GM18951 (cell line): ENCODE measurements at regions not wholly inside any gene's neighbourhood (a gene's known extent, or its start where the extent isn't known, plus 50 kb on each side); places are given as distances from the start of the nearest gene placed in this dataset.
"Not testable (repeated sequence)": the region's sequence is repeated elsewhere in the genome, so short reads cannot be mapped to it uniquely, and the experiment has no call there.

ENCODE experiments used
- POLR2A ChIP-seq: IDR thresholded peaks from 4 replicates; pipeline ENCODE4 v1.6.1; 2011; ENCODE audit warnings: mild to moderate bottlenecking; ENCODE audit not compliant: insufficient read length, insufficient read depth; ENCODE audit errors: extremely low read depth
- in situ Hi-C: fragments of 300-500 bp; cut with MboI; formaldehyde crosslinking; loops from one replicate; pipeline ENCODE4 v1.12.0; 2022; ENCODE audit warnings: low sequenced_read_pairs, mixed read lengths, inconsistent platforms; ENCODE audit not compliant: unreplicated experiment

DNA sequence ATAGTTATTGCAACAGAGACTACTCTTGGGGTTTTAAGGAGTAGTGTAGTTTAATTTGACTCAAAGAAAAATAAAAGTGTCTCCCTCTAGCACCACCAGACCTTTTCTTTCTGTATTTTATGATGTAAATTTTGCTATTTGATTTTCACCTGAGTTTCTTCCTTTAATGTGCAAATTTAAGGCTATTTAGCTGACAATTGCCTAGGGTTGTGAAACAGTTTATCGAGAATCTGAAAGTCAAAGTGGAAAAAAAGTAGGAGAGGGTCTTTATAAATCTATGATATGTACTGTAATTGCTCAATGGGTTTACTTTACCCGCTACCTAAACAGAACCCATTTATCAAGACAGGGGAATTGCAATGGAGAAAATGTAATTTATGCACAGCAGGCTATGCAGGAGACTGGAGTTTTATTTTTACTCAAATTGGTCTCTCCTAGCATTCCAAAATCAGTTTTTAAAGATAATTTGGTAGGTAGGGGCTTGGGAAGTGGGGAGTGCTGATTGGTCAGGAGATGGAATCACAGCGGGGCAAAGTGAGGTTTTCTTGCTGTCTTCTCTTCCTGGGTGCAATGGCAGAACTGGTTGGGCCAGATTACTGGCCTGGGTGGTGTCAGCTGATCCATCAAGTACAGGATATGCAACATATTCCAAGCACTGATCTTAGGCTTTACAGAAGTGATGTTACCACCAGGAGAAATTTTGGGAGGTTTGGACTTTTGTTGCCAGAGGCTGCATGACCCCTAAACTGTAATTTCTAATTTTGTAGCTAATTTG is 228.6 kb upstream of the TACR3 start:
- no peak for TF ChIP-seq POLR2A
- in situ Hi-C loops, result no loop called here

- in situ Hi-C loops, result no loop called here
- no peak for TF ChIP-seq POLR2A
These were observed 227.8 kb upstream of the TACR3 start for GRCh38 chr4:103947617-103948016.

DNA sequence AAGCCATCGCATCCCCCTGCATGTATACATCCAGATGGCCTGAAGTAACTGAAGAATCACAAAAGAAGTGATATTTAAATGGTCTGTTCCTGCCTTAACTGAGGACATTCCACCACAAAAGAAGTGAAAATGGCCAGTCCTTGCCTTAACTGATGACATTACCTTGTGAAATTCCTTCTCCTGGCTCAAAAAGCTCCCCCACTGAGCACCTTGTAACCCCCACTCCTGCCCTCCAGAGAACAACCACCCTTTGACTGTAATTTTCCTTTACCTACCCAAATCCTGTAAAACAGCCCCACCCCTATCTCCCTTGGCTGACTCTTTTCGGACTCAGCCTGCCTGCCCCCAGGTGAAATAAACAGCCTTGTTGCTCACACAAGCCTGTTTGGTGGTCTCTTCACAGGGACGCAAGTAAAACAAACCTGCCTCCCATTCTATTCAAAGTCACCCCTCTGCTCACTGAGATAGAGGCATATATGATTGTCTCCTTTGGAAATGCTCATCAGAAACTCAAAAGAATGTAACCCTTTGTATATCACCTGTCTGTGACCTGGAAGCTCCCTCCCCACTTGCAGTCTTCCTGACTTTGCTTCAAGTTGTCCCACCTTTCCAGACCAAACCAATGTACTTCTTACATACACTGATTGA is 227.0 kb upstream of the TACR3 start:
- in situ Hi-C loops, result not testable (repeated sequence)

DNA sequence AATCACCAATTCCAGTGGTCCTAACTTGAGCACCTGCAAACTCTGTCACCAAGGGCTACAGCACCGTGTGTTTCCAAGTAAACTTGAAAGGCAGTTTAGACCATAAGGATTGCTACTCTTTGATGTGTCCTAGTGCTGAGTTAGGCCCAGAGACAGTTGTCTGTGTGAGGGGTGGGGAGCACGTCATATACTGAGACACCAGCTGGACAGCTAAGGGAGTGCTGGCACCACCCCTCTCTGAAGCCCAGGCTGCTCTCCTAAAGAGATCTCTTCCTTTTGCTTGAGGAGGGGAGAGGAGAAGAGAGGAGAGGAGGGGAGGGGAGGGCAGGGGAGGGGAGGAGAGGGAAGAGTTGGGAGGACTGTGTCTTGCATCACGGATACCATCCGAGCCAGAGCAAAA is 218.7 kb upstream of the TACR3 start:
- in situ Hi-C loops, result no loop called here
- TF ChIP-seq POLR2A, result no peak

DNA sequence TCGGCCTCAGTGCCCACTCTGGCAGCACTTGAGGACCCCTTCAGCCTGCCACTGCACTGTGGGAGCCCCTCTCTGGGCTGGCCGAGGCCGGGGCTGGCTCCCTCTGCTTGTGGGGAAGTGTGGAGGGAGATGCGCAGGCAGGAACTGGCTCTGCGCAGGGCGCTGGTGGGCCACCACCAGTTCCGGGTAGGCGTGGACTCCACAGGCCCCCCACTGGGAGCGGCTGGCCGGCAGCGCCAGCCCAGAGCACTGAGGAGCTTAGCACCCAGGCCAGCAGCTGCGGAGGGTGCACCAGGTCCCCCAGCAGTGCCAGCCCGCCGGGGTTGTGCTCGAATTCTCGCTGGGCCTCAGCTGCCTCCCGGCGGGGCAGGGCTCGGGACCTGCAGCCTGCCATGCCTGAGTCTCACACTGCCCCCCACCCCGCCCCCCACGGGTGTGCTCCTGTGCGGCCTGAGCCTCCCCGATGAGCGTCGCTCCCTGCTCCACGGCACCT is 216.9 kb upstream of the TACR3 start:
- TF ChIP-seq POLR2A, result no peak
- in situ Hi-C loops, result no loop called here

GRCh38 chr4:103934178-103934789 is 214.5 kb upstream of the TACR3 start:
- no peak for TF ChIP-seq POLR2A
- in situ Hi-C loops, result no loop called here

- in situ Hi-C loops, result no loop called here
- TF ChIP-seq POLR2A, result no peak
These were observed 208.6 kb upstream of the TACR3 start for GRCh38 chr4:103928370-103928769.

DNA sequence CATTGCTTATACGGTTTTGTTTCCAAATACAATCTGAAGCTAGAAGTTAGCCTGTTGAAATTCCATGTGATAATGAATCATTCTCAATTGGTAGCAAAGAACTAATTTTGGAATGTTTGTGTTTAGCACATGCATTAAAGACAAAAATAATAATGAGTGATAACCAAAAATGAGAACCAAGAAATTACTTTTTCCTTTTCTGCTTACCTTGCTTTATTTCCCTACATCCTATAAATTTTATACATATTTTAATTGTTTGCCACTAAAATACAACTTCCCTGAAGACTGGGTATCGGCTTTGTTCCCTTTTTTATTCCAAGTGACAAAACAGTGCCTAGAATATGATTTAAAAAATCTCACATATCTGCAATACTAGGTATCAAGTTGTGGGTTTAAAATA is 203.8 kb upstream of the TACR3 start:
- in situ Hi-C loops, result no loop called here
- no peak for TF ChIP-seq POLR2A

DNA sequence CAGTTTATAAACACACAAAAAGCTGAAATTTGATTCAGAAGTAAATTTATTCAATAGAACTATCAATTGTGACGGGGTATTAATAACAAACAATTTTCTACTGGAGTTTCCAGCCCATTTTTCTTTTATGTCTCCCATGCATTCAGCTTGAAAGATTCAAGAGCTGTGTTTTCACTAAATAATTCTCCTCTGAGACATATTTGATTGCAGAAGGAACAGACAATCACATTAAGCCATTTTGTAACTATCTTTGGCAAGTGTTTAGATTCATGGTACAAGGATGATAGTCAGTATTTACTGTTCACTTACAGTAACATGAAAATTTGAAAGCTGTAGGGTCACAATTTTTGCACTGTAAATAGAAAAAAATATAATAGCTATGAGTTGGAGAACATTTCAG is 198.4 kb upstream of the TACR3 start:
- in situ Hi-C loops, result no loop called here
- TF ChIP-seq POLR2A, result no peak

DNA sequence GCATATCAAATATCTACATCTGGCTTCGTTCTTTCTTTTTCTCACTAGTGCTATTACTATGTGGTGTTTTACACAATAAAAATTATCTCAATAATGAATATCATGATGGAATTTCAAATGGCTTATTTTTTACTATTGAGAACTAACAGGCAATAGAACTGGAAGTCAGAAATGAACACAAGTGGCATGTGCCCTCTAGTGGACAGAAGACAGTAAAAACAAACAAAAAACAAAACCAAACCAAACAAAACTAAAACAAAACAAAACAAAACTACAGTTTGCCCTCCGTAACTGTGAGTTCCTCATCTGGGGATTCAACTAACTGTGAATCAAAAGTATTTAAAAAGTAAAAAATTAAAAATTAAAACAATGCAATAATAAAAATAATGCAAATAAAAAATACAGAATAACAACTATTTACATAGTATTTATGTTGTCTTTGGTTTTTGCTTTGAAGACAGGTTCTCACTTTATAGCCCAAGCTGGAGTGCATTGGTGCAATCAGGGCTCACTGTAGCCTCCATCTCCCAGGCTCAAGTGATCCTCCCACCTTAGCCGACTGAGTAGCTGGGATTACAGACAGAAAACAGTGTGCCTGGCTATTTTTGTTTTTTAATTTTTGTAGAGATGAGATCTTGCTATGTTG is 195.6 kb upstream of the TACR3 start:
- in situ Hi-C loops, result no loop called here
- TF ChIP-seq POLR2A, result no peak

DNA sequence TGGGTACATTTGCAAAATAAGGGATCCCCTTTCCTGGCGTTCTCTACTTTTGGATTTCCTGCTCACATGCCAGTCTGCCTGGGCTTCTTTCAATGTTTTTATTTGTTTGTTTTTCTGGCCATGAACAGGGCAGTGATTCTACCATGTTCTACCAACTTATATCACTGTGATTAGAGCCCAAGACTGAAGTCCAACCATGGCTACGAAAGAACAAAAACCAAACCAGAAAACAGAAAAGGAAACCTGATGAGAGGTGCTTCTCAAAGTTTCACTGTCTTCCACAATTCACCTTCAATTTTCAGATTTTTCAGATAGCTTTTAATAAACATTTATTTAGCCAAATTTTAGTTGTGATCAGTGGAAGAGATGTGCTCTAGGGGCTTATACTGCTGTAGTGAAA is 187.6 kb upstream of the TACR3 start:
- TF ChIP-seq POLR2A, result no peak
- in situ Hi-C loops, result no loop called here

GRCh38 chr4:103904123-103904522 is 184.3 kb upstream of the TACR3 start:
- no peak for TF ChIP-seq POLR2A
- in situ Hi-C loops, result no loop called here

DNA sequence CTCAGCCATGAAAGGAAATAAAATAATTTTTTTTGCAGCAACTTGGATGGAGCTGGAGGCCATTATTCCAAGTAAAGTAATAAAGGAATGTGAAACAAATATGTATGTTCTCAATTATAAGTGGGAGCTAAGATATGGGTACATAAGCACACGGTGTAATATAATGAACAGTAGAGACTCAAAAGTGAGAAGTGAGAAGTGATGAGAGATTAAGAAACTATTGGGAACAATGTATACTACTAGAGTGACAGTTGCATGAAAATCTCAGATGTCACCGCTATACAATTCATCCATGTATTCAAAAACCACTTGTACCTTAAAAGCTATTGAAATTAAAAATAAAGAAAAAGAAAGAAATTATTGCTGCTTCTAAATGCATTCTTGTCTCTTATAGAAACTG is 182.9 kb upstream of the TACR3 start:
- in situ Hi-C loops, result no loop called here
- no peak for TF ChIP-seq POLR2A
